ENCODE measurements at regions not wholly inside any gene's neighbourhood (a gene's known extent, or its start where the extent isn't known, plus 50 kb on each side); places are given as distances from the start of the nearest gene placed in this dataset.

GRCh38 chr22:26753125-26753862 lies 95.9 kb downstream of the MIAT start:
- Histone ChIP-seq H3K27ac (ENCODE audit: control insufficient read depth, insufficient read depth, low read length) (no peak overlapping the region), H3K4me1 (ENCODE audit: control insufficient read depth, extremely low read depth, insufficient read depth, low read length) (no peaks in the 10 kb centered on the region), H3K4me2 (ENCODE audit: control insufficient read depth, extremely low read depth, insufficient read depth, low read depth, low read length) (no peak overlapping the region), H3K4me3 (ENCODE audit: control insufficient read depth in 2 of 3, extremely low read depth in 1 of 3, insufficient read depth in 2 of 3, low read depth in 1 of 3, low read length in 3 of 3) (no peak overlapping the region), H2AFZ (ENCODE audit: control insufficient read depth, low read length) (no peak overlapping the region), H3K27me3 (ENCODE audit: control insufficient read depth, extremely low read depth, insufficient read depth, low read length) (no peaks in the 10 kb centered on the region), H3K79me2 (ENCODE audit: control insufficient read depth, insufficient read depth, low read length) (no peaks in the 10 kb centered on the region), H3K9me3 (ENCODE audit: control insufficient read depth, low read depth, low read length) (no peaks in the 10 kb centered on the region), H3K9me1 (ENCODE audit: control insufficient read depth, extremely low read depth, insufficient read depth, low read length) (no peaks in the 10 kb centered on the region), H3K36me3 (ENCODE audit: control insufficient read depth in 2 of 2, extremely low read depth in 1 of 2, insufficient read depth in 2 of 2, low read length in 2 of 2) (no peaks in the 10 kb centered on the region), H3K9ac (ENCODE audit: control insufficient read depth, extremely low read depth, insufficient read depth, low read length) (no peak overlapping the region), H4K20me1 (ENCODE audit: control insufficient read depth, extremely low read depth, insufficient read depth, low read length) (no peaks in the 10 kb centered on the region)
- dilution Hi-C loops (cut with MboI; ENCODE audit: extremely low pct_ligation_motif_present, low sequenced_read_pairs), result no loop called here
- no peak for DNase-seq (ENCODE audit: low read depth, low spot score)
- TF ChIP-seq CTCF (optimal IDR thresholded peaks at IDR 0.05 in 1 of 3, IDR thresholded peaks at IDR 0.05 in 1 of 3, conservative IDR thresholded peaks at IDR 0.05 in 1 of 3; ENCODE audit: extremely low read depth in 1 of 3, insufficient read depth in 2 of 3, low read length in 3 of 3) (peak in 1 of 3 experiments; percentile 27), EZH2 (IDR thresholded peaks at IDR 0.05; ENCODE audit: low read length) (no peak)
- no peak for FAIRE-seq

GRCh38 chr22:26756675-26757293 lies 99.4 kb downstream of the MIAT start:
- no peak for FAIRE-seq
- dilution Hi-C loops (cut with MboI; ENCODE audit: extremely low pct_ligation_motif_present, low sequenced_read_pairs), result no loop called here
- no peak overlapping the region for H3K4me3 ChIP-seq (ENCODE audit: control insufficient read depth in 2 of 3, extremely low read depth in 1 of 3, insufficient read depth in 2 of 3, low read depth in 1 of 3, low read length in 3 of 3)
- H3K27ac ChIP-seq (ENCODE audit: control insufficient read depth, insufficient read depth, low read length), result no peak overlapping the region
- DNase-seq (ENCODE audit: low read depth, low spot score), result no peak
- H3K9ac ChIP-seq (ENCODE audit: control insufficient read depth, extremely low read depth, insufficient read depth, low read length), result no peak overlapping the region
- no peaks in the 10 kb centered on the region for H3K9me3 ChIP-seq (ENCODE audit: control insufficient read depth, low read depth, low read length)
- H3K27me3 ChIP-seq (ENCODE audit: control insufficient read depth, extremely low read depth, insufficient read depth, low read length), result no peaks in the 10 kb centered on the region
- no peaks in the 10 kb centered on the region for H3K36me3 ChIP-seq (ENCODE audit: control insufficient read depth in 2 of 2, extremely low read depth in 1 of 2, insufficient read depth in 2 of 2, low read length in 2 of 2)
- TF ChIP-seq CTCF (optimal IDR thresholded peaks at IDR 0.05 in 1 of 3, IDR thresholded peaks at IDR 0.05 in 1 of 3, conservative IDR thresholded peaks at IDR 0.05 in 1 of 3; ENCODE audit: extremely low read depth in 1 of 3, insufficient read depth in 2 of 3, low read length in 3 of 3) (peak; percentile 47 to 76 (median 71)), EZH2 (IDR thresholded peaks at IDR 0.05; ENCODE audit: low read length) (no peak)
- H2AFZ ChIP-seq (ENCODE audit: control insufficient read depth, low read length), result no peak overlapping the region
- H4K20me1 ChIP-seq (ENCODE audit: control insufficient read depth, extremely low read depth, insufficient read depth, low read length), result no peaks in the 10 kb centered on the region
- no peaks in the 10 kb centered on the region for H3K9me1 ChIP-seq (ENCODE audit: control insufficient read depth, extremely low read depth, insufficient read depth, low read length)
- no peaks in the 10 kb centered on the region for H3K4me1 ChIP-seq (ENCODE audit: control insufficient read depth, extremely low read depth, insufficient read depth, low read length)
- no peaks in the 10 kb centered on the region for H3K79me2 ChIP-seq (ENCODE audit: control insufficient read depth, insufficient read depth, low read length)
- peak overlapping the region; percentile 22 for H3K4me2 ChIP-seq (ENCODE audit: control insufficient read depth, extremely low read depth, insufficient read depth, low read depth, low read length)

Measured in keratinocyte (primary cell).